ENCODE measurements at regions not wholly inside any gene's neighbourhood (a gene's known extent, or its start where the extent isn't known, plus 50 kb on each side); places are given as distances from the start of the nearest gene placed in this dataset.

DNA sequence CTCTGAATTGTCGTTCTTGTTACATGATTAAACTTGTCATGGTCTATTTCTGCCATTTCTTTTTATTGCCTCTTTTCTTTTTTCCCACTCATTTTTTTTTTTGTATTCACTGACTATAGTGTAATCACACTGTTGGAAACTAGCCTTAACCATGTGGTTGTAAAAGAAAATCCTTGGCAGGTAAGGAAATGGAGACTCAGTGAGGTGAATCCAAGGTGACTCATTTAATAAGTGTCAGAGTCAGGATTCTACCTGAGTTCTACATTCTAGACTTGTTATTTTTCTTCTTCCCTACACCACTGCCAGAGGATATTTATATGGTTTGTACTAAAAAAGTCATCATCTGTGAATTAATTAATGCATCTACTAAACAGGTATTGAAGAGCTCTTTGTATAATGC is 152.2 kb downstream of the CBLL2 start:
- Histone ChIP-seq H3K4me3 (no peak overlapping the region), H3K36me3 (no peaks in the 10 kb centered on the region), H3K9ac (ENCODE audit: low read depth in 2 of 2, low read length in 2 of 2) (no peak overlapping the region), H3K9me3 (no peaks in the 10 kb centered on the region), H3K4me1 (no peaks in the 10 kb centered on the region), H3K27ac (no peak overlapping the region), H3K27me3 (no peaks in the 10 kb centered on the region)
- no peak for DNase-seq
- intact Hi-C loops (cut with DNase I) = no loop called here
- TF ChIP-seq, protein P1, sequence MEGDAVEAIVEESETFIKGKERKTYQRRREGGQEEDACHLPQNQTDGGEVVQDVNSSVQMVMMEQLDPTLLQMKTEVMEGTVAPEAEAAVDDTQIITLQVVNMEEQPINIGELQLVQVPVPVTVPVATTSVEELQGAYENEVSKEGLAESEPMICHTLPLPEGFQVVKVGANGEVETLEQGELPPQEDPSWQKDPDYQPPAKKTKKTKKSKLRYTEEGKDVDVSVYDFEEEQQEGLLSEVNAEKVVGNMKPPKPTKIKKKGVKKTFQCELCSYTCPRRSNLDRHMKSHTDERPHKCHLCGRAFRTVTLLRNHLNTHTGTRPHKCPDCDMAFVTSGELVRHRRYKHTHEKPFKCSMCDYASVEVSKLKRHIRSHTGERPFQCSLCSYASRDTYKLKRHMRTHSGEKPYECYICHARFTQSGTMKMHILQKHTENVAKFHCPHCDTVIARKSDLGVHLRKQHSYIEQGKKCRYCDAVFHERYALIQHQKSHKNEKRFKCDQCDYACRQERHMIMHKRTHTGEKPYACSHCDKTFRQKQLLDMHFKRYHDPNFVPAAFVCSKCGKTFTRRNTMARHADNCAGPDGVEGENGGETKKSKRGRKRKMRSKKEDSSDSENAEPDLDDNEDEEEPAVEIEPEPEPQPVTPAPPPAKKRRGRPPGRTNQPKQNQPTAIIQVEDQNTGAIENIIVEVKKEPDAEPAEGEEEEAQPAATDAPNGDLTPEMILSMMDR (IDR thresholded peaks at IDR 0.05) = no peak

DNA sequence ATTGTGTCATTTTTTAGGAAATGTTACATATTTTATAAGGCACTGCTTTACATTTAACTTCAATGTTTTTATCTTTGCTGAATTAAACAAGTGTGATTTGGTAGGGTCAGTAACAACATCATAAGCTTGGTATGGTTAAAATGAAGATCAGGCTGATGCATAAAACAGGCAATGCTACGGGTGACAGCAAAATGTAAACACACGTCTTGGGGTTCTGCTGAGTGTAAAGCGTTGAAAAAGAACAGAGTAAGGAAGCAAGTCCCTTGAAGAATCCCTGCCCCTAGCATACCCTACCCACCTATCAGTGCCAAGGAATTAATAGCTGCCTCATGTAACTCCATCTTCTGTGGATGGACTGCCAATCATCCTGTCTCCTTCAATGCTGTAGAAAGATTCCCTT is 157.0 kb downstream of the CBLL2 start:
- Histone ChIP-seq H3K4me1 (no peaks in the 10 kb centered on the region), H3K36me3 (no peaks in the 10 kb centered on the region), H3K9ac (ENCODE audit: low read depth in 2 of 2, low read length in 2 of 2) (no peak overlapping the region), H3K27ac (no peak overlapping the region), H3K4me3 (no peak overlapping the region), H3K27me3 (no peaks in the 10 kb centered on the region), H3K9me3 (no peaks in the 10 kb centered on the region)
- intact Hi-C loops (cut with DNase I) = no loop called here
- TF ChIP-seq, protein P1 (IDR thresholded peaks at IDR 0.05) = no peak
- no peak for DNase-seq

DNA sequence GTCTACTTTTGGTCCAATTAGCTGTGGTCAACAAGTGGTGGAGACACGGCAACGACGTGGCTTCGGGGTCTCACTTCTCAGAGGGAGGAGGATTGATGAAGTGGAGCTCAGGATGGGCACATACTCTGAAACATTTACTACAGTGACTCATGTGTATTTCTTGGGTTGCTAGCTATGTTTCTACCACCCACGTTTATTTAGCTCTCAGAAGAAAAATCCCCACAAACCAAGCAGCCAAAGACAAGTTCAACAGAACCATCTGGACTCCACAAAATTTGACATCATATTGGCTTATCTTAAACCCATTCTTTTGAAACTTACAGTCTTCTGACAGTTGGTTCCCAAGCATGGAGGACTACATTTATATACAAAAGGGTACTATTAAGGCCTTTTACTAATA is 158.0 kb downstream of the CBLL2 start:
- no peak for DNase-seq
- no peaks in the 10 kb centered on the region for H3K36me3 ChIP-seq
- H3K4me1 ChIP-seq = no peaks in the 10 kb centered on the region
- H3K4me3 ChIP-seq = no peak overlapping the region
- intact Hi-C loops (cut with DNase I) = no loop called here
- no peaks in the 10 kb centered on the region for H3K9me3 ChIP-seq
- TF ChIP-seq, protein P1 (IDR thresholded peaks at IDR 0.05) = no peak
- H3K27ac ChIP-seq = no peak overlapping the region
- H3K9ac ChIP-seq (ENCODE audit: low read depth in 2 of 2, low read length in 2 of 2) = no peak overlapping the region
- no peaks in the 10 kb centered on the region for H3K27me3 ChIP-seq

DNA sequence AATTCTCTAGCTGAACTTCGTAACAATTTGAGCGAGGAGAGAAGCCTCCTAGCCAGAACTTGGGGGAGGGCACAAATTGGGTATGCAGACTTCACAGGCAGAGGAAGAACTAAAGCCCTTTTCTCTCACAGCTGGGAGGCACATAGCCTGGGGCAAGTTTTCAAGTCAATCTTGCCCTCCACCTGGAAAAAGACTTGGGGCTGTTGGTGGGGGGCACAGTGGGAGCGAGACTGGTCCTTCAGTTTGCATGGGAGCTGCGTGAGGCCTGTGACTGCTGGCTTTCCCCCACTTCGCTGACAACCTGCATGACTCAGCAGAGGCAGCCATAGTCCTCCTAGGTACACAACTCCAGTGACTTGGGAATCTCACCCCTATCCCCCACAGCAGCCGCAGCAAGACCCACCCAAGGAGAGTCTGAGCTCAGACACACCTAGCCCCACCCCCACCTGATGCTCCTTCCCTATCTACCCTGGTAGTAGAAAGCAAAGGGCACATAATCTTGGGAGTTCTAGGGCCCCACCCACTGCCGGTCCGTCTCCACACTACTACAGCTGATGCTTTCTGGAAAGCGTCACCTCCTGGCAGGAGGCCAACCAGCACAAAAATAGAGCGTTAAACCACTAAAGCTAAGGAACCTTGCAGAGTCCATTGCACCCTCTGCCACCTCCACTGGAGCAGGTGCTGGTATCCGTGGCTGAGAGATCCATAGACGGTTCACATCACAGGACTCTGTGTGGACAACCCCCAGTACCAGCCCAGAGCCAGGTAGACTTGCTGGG is 160.8 kb downstream of the CBLL2 start:
- intact Hi-C loops (cut with DNase I) = no loop called here

DNA sequence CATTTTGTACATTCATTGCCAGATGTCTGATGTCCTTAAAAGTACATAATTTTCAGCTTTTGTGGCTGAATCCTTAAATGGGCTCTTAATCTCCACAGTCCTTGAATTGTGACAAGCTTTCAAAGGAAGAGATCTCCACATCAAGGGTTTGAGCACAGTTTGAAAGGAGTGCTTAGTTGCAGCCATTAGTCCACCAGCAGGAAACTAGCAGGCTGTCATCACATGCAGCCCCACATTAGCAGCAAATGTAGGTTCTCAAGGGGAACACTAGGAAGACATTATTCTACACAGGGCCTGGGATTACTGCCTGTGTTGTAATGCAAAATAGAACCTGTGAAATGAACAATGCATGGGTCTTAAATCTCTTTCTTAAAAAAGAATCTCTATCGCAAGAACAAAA is 173.2 kb downstream of the CBLL2 start:
- Histone ChIP-seq H3K36me3 (no peaks in the 10 kb centered on the region), H3K27ac (no peak overlapping the region), H3K9me3 (no peaks in the 10 kb centered on the region), H3K9ac (ENCODE audit: low read depth in 2 of 2, low read length in 2 of 2) (no peak overlapping the region), H3K4me1 (no peaks in the 10 kb centered on the region), H3K27me3 (no peaks in the 10 kb centered on the region), H3K4me3 (no peak overlapping the region)
- no peak for DNase-seq
- intact Hi-C loops (cut with DNase I) = no loop called here
- TF ChIP-seq, protein P1 (IDR thresholded peaks at IDR 0.05) = no peak

More for the DNA sequence above, 160.8 kb downstream of the CBLL2 start:
- TF ChIP-seq, protein P1 (IDR thresholded peaks at IDR 0.05) = no peak
- Histone ChIP-seq H3K4me3 (no peak overlapping the region), H3K9me3 (no peaks in the 10 kb centered on the region), H3K9ac (ENCODE audit: low read depth in 2 of 2, low read length in 2 of 2) (no peak overlapping the region), H3K36me3 (no peaks in the 10 kb centered on the region), H3K27me3 (no peaks in the 10 kb centered on the region), H3K4me1 (no peaks in the 10 kb centered on the region), H3K27ac (no peak overlapping the region)
- DNase-seq = no peak

Measured in colonic mucosa (tissue), 4 donors.